HG03025 (cell line): ENCODE measurements at regions not wholly inside any gene's neighbourhood (a gene's known extent, or its start where the extent isn't known, plus 50 kb on each side); places are given as distances from the start of the nearest gene placed in this dataset.

Source experiments
- ATAC-seq: cut with Tn5 transposase; IDR thresholded peaks from one replicate; pipeline ENCODE4 v1.9.1; 2021; ENCODE audit warnings: mild to moderate bottlenecking, moderate library complexity; ENCODE audit not compliant: unreplicated experiment, low FRiP score

DNA sequence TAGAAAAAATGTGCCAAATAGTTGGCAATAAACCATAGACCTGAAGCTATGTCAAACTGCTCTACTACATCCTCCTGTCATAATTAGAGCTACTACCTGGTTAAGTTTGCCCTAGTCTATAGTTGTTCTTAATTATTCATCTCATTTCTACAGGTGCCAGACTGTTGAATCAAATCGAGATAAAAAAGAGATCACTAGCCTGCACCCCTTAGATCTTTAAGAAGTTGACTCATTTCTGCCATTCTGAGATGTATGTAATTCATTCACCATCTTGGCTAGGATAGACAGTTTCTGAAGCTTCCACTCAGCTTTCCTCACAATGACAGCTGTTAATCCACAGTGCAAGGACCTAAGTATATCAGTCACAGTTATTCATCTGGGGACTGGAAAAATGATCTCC is 452.1 kb upstream of the BOD1L1 start:
- ATAC-seq: no peak

DNA sequence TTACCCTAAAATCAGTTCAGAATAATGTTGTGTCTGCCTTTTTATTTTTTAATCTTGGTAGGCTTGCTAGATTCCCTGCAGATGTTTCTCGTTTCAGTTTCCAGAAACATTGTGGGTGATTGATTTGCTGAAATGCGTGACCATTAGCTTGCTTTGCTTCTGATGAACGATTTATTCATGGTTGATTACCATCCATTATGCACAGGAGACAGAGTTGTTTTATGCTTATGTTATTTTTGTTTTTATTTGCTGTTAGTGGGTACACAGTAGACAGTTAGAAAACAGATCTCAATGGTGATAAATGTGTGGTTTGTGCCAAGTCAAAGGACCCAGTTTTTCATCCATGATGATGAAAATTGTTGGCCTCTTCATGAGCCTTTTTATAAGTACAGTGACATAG is 455.6 kb upstream of the BOD1L1 start:
- ATAC-seq: no peak

DNA sequence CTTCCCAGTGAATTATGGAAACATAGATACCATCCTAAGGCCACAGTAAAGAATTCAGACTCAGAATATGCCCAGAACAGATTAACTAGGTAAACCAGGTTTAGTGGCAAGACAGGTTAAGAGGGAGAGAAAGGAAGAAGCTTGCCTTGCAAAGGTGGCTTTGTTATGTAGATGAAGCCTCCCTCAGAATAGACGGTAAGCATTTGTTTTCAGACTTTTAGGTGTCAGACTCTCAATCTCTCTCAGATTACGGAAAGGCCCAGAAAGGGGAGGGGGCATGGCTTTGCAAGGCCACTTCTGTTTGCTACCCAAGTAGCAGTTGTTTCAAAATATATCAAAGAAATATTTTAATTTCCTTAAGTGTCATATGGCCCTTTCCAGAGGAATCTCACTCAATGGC is 457.1 kb upstream of the BOD1L1 start:
- ATAC-seq: no peak

- peak; percentile 69 for ATAC-seq
These were observed 459.9 kb upstream of the BOD1L1 start for GRCh38 chr4:14087459-14087858.

GRCh38 chr4:14087921-14088320 is 460.4 kb upstream of the BOD1L1 start:
- no peak for ATAC-seq

DNA sequence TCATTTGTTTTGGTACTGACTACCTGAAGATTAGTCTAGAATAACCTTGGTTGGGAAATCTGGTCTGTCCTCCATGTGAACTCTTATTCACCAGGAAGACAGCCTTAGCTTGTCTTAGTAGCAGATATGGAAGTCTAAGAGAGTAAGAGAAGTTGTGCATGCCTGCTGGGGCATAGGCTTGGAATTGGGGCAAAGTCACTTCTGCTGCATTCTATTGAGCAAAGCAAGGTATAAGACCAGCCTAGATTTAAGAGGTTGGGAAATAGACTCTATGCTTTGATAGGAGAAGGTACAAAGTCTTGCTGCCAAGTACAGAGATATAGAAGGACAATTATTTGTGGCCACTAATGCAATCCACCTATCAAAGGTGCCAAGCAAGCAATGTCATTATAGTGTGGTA is 464.0 kb upstream of the BOD1L1 start:
- no peak for ATAC-seq

DNA sequence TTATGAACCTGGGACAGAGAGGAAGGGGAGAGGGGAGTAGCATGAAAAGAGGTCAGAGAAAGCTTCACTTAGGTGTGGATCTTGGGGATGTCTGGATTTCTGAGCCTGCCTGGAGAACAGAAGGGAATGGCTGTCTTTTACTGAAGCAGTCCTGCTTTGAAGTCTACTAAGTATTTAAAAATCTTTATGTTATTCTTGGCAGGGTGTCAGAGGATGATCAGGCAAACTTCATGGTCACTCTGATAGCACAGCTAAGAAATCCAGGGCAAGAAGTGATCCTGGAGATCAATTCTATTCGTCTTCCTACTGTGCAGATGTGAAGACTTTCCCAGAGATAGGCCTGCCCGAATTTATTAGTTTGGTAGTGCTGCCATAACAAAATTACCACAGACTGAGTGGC is 464.4 kb upstream of the BOD1L1 start:
- ATAC-seq: no peak

DNA sequence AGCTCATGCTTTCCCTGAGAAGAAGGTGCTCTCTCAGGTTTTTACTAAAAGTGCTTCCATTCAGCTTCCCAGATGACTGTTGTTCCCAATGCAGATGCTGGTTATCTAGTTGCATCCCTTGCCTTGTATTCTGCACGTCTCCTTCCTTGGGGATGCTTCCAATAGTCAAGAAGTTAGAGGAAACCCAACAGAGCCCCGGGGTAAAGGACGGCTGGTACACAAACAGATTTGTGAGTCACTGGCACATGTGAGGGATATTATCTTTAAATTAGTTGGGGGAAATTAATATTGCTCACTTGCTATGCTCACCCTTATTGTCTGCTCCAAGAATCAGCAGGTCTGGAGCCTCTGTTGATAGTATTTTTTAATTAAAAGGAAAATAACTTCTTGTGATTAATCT is 465.2 kb upstream of the BOD1L1 start:
- no peak for ATAC-seq

GRCh38 chr4:14095831-14096230 is 468.3 kb upstream of the BOD1L1 start:
- ATAC-seq: no peak

DNA sequence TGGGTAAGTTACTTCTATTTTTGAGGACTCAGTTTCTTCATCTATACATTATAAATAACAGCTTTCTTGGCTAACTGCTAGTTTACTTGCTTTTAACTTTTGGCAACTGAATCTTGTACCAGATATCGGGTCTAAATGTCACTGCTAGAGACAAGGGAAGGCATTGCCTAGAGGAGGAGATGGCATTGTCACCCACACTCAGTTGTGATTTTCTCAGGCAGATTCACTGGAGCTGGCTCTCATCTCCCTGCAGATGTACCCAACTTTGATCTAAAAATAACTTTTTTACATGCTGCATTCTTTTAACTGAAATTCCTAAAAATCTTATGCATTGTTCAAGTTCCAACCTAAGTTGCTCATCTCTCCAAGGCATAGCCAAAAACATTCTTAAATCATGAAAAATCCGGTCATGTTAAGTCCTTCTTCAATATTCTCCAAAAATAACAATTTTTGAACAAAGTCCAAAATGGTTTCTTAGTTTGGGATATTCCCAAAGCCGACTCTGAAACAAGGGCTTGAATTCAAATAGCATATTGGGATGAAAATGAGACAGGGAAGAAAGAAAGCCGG is 469.0 kb upstream of the BOD1L1 start:
- no peak for ATAC-seq

DNA sequence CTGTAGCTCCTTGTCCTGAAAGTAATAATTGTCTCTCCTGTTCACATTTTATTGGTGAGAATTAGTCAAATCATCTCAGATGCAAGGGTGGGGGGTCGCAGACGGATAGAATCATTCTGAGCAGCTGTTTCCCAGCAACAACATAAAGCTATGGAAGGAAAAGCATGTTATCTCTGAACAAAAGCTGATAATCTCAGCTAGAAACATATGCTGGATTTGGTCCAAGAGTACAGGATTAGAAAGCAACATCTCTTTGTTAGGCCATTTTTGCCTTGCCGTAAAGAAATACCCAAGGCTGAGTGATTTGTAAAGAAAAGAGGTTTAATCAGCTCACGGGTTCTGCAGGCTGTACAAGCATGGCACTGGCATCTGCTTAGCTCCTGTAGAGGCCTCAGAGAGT is 472.8 kb upstream of the BOD1L1 start:
- ATAC-seq: no peak

GRCh38 chr4:14110407-14110806 is 482.9 kb upstream of the BOD1L1 start:
- ATAC-seq: no peak

GRCh38 chr4:14111730-14112181 is 484.2 kb upstream of the BOD1L1 start:
- ATAC-seq: no peak

DNA sequence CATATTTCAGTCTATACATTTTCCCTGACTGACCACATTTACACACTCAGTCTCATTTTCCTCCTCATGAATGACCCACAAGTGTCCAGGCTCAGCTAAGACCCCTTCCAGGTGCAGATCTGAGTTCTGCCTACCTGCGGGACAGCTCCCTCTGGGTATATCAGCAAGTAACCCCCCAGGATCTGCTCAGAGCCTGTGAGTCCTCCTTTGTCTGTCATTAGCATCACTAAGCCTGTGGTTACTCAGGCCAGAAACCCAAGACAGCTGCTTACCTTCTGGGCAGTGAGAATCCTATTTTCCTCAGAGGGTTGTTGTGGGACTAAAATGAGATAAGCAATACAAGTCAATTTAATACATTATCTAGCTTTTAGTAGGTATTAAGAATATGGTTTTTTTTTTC is 487.6 kb upstream of the BOD1L1 start:
- no peak for ATAC-seq

DNA sequence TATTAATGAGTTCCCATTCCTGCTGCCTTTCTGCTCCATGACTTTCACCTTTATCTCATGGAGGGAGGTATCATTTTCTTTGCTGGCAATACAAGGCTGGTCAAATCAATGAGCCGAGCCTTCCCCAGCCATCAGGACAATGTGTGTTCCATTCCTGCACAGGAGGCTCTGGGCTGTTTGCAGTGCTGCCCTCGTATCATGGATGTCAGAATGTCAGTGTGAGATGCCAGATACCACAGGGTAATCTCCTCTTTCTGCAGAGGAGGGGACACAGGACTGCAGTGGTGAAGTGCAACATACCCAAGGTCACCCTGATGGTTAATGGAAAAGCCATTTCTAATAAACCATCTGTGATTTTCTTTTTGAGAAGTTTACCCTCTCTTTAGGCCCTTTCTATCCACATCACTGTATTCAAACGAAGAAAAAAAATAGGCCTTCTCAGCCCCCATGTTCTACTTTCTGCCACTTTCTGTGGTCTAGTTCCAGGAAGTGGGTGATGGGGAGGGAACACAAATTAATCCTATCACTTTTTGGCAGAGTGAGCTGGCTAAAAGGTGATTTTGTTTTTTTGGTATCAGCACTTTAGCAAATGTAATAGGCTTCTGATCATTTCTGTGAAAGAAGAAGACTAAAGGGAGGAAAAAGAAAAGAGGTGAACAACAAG is 490.2 kb upstream of the BOD1L1 start:
- ATAC-seq: no peak

GRCh38 chr4:14124816-14125215 is 497.3 kb upstream of the BOD1L1 start:
- no peak for ATAC-seq

- ATAC-seq: peak; percentile 90
These were observed 498.0 kb upstream of the BOD1L1 start for GRCh38 chr4:14125375-14126129.

DNA sequence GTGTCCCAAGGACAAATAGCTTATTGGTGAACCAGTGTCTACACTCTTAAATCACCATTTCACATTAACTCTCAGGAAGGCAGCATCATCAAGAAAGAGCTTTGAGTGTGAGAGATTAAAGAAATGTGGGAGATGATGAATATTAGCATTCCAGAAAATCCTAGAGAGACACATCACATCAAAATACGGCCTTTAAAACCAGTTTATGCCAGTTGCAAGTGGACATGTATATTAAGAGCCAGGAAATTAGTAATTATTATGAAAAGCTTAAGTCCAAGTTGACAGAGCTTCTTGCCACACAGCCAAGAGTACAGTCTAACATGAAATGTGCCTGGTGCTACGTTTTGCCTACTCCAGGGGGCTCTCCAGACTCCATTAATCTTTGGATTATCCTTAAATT is 503.0 kb upstream of the BOD1L1 start:
- ATAC-seq: no peak

DNA sequence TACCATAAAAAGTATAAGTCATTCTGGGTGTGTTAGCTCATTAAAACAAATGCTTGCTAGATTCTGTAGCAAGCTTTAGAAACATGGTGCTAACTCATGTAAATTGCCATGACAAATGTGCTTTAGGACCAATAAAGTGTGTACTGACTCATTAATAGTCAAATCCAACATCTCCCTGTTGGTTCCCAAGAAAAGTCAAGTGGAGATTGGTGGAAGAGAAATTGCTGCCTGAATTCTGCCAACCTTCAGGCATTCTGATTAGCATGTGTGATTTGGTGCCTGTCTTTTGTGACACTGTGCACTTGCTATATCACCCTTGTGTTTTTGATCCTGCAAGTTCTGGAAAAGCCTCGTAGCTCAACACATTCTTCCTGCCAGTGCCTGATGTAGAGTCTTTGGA is 503.8 kb upstream of the BOD1L1 start:
- ATAC-seq: no peak

GRCh38 chr4:14132301-14132700 is 504.8 kb upstream of the BOD1L1 start:
- no peak for ATAC-seq

DNA sequence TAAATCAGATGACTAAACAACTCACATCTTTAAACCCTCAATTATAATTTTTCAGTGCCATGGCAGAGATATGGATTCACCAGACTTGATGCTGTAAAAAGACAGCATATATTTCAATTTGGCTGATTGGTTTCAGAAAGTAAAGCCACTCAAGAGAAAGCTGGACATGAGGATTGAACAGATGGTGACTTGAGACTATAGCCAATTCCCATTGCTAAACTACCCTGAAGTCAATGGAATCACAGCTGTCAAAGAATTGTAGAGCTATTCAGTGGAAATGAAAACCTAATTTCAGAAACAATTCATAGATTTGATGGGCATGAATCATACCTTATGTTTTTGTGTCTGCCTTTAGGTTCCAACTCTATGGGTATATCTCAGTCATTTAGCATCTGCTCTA is 510.6 kb upstream of the BOD1L1 start:
- no peak for ATAC-seq

GRCh38 chr4:14143892-14144291 is 516.4 kb upstream of the BOD1L1 start:
- ATAC-seq: no peak
